ENCODE measurements at regions not wholly inside any gene's neighbourhood (a gene's known extent, or its start where the extent isn't known, plus 50 kb on each side); places are given as distances from the start of the nearest gene placed in this dataset.
"Not testable (repeated sequence)": the region's sequence is repeated elsewhere in the genome, so short reads cannot be mapped to it uniquely, and the experiment has no call there.

DNA sequence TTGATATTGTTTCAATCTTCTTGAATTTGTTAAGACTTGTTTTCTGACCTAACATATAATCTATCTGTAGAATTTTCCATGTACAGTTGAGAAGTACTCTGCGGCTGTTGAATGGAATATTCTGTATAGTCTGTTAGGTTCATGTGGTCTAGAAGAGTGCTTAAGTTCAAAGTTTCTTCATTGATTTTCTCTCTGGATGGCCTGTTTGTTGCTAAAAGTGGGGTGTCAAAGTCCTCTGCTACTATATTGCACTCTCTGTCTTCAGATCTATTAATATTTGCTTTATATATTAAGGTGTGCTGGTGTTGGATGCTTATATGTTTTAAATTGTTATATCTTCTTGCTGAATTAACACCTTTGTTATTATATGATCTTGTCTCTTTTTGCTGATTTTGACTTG is 290.9 kb upstream of the STXBP6 start:
- no peak for DNase-seq (ENCODE audit: low read depth)
- TF ChIP-seq, protein P1, sequence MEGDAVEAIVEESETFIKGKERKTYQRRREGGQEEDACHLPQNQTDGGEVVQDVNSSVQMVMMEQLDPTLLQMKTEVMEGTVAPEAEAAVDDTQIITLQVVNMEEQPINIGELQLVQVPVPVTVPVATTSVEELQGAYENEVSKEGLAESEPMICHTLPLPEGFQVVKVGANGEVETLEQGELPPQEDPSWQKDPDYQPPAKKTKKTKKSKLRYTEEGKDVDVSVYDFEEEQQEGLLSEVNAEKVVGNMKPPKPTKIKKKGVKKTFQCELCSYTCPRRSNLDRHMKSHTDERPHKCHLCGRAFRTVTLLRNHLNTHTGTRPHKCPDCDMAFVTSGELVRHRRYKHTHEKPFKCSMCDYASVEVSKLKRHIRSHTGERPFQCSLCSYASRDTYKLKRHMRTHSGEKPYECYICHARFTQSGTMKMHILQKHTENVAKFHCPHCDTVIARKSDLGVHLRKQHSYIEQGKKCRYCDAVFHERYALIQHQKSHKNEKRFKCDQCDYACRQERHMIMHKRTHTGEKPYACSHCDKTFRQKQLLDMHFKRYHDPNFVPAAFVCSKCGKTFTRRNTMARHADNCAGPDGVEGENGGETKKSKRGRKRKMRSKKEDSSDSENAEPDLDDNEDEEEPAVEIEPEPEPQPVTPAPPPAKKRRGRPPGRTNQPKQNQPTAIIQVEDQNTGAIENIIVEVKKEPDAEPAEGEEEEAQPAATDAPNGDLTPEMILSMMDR (IDR thresholded peaks at IDR 0.05; ENCODE audit: control insufficient read depth, extremely low read depth, insufficient read depth) = no peak
- no peak overlapping the region for H3K4me3 ChIP-seq (ENCODE audit: low read depth, low read length)

DNA sequence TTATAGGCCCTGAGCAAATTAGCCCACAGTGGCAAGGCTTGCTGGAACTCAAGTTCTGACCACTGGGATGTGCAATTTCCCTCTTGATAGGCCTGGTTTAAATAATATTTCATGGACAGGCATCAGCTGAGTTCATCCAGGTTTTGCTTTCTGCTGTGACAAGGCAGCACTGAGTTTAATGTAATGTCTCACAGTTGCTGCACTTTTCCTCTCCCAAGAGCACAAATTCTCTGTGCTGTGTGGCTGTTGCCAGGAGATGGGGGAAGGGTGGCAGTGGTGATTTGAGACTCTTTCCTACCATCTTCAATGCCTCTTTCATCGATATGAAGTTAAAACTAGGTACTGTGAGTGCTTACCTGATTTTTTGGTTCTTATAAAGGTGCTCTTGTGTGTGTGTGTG is 272.8 kb upstream of the STXBP6 start:
- DNase-seq (ENCODE audit: low read depth) = no peak
- TF ChIP-seq, protein P1 (IDR thresholded peaks at IDR 0.05; ENCODE audit: control insufficient read depth, extremely low read depth, insufficient read depth) = no peak
- no peak overlapping the region for H3K4me3 ChIP-seq (ENCODE audit: low read depth, low read length)

DNA sequence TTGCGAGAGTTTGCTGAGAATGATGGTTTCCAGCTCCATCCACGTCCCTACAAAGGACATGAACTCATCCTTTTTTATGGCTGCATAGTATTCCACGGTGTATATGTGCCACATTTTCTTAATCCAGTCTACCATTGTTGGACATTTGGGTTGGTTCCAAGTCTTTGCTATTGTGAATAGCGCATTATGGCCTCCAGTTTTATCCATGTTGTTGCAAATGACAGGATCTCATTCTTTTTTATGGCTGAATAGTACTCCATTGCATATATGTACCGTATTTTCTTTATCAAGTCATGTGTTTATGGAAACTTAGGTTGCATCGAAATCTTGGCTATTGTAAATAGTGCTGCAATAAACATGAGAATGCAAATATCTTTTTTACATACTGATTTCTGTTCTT is 266.1 kb upstream of the STXBP6 start:
- not testable (repeated sequence) for DNase-seq (ENCODE audit: low read depth); H3K4me3 ChIP-seq (ENCODE audit: low read depth, low read length)

DNA sequence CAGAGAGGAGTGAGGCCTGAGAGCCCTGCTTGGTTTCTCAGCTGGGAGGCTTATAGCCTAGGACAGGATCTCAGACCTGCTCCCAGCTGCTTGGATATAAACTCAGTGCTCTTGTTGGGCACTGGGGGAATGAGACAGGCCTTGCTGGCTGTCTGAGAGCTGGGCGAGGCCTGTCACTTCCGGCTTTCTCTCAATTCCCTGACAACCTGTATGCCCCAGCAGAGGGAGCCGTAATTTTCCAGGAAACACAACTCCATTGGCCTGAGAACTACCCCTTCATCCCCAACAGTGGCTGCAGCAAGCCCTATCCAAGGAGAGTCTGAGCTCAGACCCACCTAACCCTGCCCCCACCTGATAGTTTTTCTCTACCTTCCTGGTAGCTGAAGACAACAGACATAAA is 258.3 kb upstream of the STXBP6 start:
- TF ChIP-seq, protein P1 (IDR thresholded peaks at IDR 0.05; ENCODE audit: control insufficient read depth, extremely low read depth, insufficient read depth) = peak; percentile 42

DNA sequence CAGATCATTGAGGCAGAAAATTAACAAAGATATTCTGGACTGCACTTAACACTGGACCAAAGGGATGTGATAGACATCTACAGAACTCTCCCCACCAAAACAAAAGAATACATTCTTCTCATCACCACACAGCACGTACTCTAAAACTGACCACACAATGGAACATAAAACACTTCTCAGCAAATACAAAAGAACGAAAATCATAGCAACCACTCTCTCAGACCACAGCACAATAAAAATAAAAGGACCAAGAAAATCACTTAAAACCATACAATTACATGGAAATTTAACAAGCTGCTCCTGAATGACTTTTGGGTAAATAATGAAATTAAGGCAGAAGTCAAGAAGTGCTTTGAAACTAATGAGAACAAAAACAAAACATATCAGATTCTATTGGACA is 254.0 kb upstream of the STXBP6 start:
- TF ChIP-seq, protein P1 (IDR thresholded peaks at IDR 0.05; ENCODE audit: control insufficient read depth, extremely low read depth, insufficient read depth) = no peak
- no peak overlapping the region for H3K4me3 ChIP-seq (ENCODE audit: low read depth, low read length)
- no peak for DNase-seq (ENCODE audit: low read depth)

More for the DNA sequence above, 258.3 kb upstream of the STXBP6 start:
- H3K4me3 ChIP-seq (ENCODE audit: low read depth, low read length) = no peak overlapping the region
- no peak for DNase-seq (ENCODE audit: low read depth)

DNA sequence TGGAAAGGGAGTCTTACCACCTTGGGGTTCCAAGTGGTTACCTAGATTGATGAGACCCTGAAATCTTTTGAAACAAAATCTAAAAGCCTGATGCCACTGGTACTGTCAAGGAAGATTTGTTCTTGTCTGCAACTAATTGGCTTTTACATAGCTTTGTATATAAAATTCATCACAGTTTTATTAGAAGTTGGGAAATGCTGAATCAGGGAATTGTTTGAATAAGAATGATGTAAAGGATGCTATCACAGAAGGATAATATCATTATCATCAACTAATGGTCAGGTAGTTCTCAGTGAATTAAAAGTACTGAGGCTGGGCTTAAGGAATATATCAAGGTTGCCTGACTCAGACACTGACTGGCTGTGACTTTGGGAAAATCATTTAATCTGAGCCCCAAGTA is 248.3 kb upstream of the STXBP6 start:
- no peak for DNase-seq (ENCODE audit: low read depth)
- H3K4me3 ChIP-seq (ENCODE audit: low read depth, low read length) = no peak overlapping the region
- TF ChIP-seq, protein P1 (IDR thresholded peaks at IDR 0.05; ENCODE audit: control insufficient read depth, extremely low read depth, insufficient read depth) = no peak

DNA sequence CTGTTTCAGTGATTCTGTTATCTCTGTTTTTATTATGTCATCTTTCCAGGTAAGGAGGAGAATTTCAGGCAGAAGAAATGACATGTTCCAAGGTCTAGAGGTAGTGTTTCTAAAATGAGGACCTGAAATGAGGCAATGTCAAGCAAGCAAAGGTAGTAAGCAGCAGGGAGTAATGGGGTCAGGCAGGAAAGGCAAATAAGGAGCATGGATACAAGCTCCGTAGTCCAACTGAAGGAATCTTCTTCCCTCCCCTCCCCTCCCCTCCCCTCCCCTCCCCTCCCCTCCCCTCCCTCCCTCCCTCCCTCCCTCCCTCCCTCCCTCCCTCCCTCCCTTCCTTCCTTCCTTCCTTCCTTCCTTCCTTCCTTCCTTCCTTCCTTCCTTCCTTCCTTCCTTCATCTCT is 240.2 kb upstream of the STXBP6 start:
- H3K4me3 ChIP-seq (ENCODE audit: low read depth, low read length); DNase-seq (ENCODE audit: low read depth): not testable (repeated sequence)

DNA sequence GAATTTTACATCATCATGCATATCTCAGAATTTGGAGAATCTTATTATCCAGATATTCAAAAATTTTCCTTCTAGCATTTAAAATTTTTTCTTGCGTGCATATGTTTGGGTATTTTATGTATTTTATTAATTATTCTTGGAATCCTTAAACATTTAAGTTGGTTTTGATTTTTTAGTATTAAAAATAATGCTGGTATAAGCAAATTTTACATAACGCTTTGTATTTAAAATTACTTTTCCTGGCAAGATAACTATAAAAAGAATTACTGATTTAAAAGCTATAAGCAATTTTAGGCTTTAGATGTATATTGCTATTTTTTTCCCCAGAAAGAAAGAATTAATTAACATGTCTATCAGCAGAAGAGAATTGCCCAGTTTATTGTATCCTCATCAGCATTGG is 224.6 kb upstream of the STXBP6 start:
- TF ChIP-seq, protein P1 (IDR thresholded peaks at IDR 0.05; ENCODE audit: control insufficient read depth, extremely low read depth, insufficient read depth) = no peak
- DNase-seq (ENCODE audit: low read depth) = no peak

More for the DNA sequence above, 224.6 kb upstream of the STXBP6 start:
- H3K4me3 ChIP-seq (ENCODE audit: low read depth, low read length) = no peak overlapping the region

Data from LNCaP clone FGC (cell line).